K562 (cell line): ENCODE measurements at regions not wholly inside any gene's neighbourhood (a gene's known extent, or its start where the extent isn't known, plus 50 kb on each side); places are given as distances from the start of the nearest gene placed in this dataset.
A peak's percentile ranks its signal among the peaks of the same experiment; 100 is the strongest.

ENCODE experiments used
- BCOR ChIP-seq: fragments of 450-650 bp; IDR thresholded peaks from 2 replicates; pipeline ENCODE4 v1.6.1; 2016
- ELF4 ChIP-seq: fragments of 450-650 bp; formaldehyde crosslinking; IDR thresholded peaks from 2 replicates; pipeline ENCODE4 v1.4.0; 2022; ENCODE audit warnings: missing genetic modification characterization
- HDAC1 ChIP-seq, 2 experiments: fragments of 450-650 bp; IDR thresholded peaks; 2 replicates each; pipeline ENCODE4 v1.6.1; 2016 to 2017; ENCODE audit warnings: inconsistent platforms in 1 of 2, mild to moderate bottlenecking in 1 of 2, moderate library complexity in 1 of 2
- ILF3 ChIP-seq: fragments of 450-650 bp; IDR thresholded peaks from 2 replicates; pipeline ENCODE4 v1.6.1; 2018; ENCODE audit warnings: antibody characterized with exemption, mild to moderate bottlenecking, moderate library complexity, borderline replicate concordance
- KDM1A ChIP-seq, 2 experiments: fragments of 450-650 bp; IDR thresholded peaks; 2 replicates each; pipeline ENCODE4 v1.6.1; 2016; ENCODE audit warnings: mild to moderate bottlenecking in 2 of 2
- MTA3 ChIP-seq: fragments of 450-650 bp; formaldehyde crosslinking; IDR thresholded peaks from 2 replicates; pipeline ENCODE4 v1.6.1; 2017; ENCODE audit warnings: mild to moderate bottlenecking, borderline replicate concordance
- NFE2L1 ChIP-seq: fragments of 450-650 bp; IDR thresholded peaks from 2 replicates; pipeline ENCODE4 v1.6.1; 2016; ENCODE audit warnings: missing genetic modification characterization, low read depth, mild to moderate bottlenecking, missing compliant biosample characterization, moderate library complexity, borderline replicate concordance
- PCBP1 ChIP-seq: fragments of 200-400 bp; formaldehyde crosslinking; IDR thresholded peaks from 2 replicates; pipeline ENCODE4 v1.6.1; 2018; ENCODE audit warnings: mild to moderate bottlenecking, low read depth, low read length; ENCODE audit not compliant: poor library complexity, severe bottlenecking
- PCBP2 ChIP-seq: fragments of 200-400 bp; formaldehyde crosslinking; IDR thresholded peaks from 2 replicates; pipeline ENCODE4 v1.6.1; 2018; ENCODE audit warnings: low read length, low read depth, mild to moderate bottlenecking, moderate library complexity; ENCODE audit not compliant: poor library complexity, severe bottlenecking
- PYGO2 ChIP-seq: fragments of 450-650 bp; IDR thresholded peaks from 2 replicates; pipeline ENCODE4 v1.6.1; 2016; ENCODE audit warnings: mild to moderate bottlenecking, missing genetic modification characterization, moderate library complexity, missing compliant biosample characterization
- RCOR1 ChIP-seq, 2 experiments: IDR thresholded peaks; 2 replicates each; pipeline ENCODE4 v1.6.1; 2012; ENCODE audit warnings: low read depth in 2 of 2, low read length in 2 of 2, borderline replicate concordance in 1 of 2, improper control_type of control experiment in 1 of 2
- ZC3H4 ChIP-seq: sonication (generic); formaldehyde crosslinking; IDR thresholded peaks from 2 replicates; pipeline ENCODE4 v1.9.0; 2021; ENCODE audit warnings: missing genetic modification reagents, borderline replicate concordance
- ZNF347 ChIP-seq: fragments of 450-650 bp; formaldehyde crosslinking; IDR thresholded peaks from 2 replicates; pipeline ENCODE4 v1.4.0; 2020; ENCODE audit warnings: low read depth, mild to moderate bottlenecking, moderate library complexity
- TF ChIP-seq, protein P1 (sequence below): sonication (generic); formaldehyde crosslinking; IDR thresholded peaks from 2 replicates; pipeline ENCODE4 v1.8.0; 2022; ENCODE audit warnings: mild to moderate bottlenecking, missing genetic modification reagents, borderline replicate concordance
- TF ChIP-seq, protein P2 (sequence below), 2 experiments: fragments of 150-350 bp in 1 of 2; IDR thresholded peaks; 2 replicates each; pipeline ENCODE4 v1.6.1; 2012 to 2016; ENCODE audit warnings: low read depth in 2 of 2, low read length in 2 of 2, mild to moderate bottlenecking in 1 of 2, moderate library complexity in 1 of 2
- TF ChIP-seq, protein P3 (sequence below): sonication (generic); formaldehyde crosslinking; IDR thresholded peaks from 2 replicates; pipeline ENCODE4 v1.5.0; 2020; ENCODE audit warnings: missing genetic modification reagents

DNA sequence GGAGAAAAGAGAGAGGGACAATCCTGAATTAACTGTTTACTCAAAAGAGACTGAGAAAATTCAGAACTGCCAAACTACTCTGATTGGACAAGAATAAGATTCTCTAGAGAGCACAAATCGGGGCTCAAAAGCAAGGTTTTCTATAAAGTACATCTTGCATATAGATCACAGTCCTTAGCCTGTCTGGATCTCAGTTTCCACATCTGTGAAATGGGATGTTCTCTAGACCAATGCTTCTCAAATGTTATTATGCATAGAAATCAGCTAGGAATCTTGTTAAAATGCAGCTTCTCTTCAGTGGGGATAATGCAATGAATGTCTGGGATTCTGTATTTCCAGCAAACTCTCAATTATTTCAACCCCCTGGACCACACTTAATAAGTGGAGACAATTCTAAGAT is 231.6 kb downstream of the ESM1 start (continued):
- TF ChIP-seq, protein P1, sequence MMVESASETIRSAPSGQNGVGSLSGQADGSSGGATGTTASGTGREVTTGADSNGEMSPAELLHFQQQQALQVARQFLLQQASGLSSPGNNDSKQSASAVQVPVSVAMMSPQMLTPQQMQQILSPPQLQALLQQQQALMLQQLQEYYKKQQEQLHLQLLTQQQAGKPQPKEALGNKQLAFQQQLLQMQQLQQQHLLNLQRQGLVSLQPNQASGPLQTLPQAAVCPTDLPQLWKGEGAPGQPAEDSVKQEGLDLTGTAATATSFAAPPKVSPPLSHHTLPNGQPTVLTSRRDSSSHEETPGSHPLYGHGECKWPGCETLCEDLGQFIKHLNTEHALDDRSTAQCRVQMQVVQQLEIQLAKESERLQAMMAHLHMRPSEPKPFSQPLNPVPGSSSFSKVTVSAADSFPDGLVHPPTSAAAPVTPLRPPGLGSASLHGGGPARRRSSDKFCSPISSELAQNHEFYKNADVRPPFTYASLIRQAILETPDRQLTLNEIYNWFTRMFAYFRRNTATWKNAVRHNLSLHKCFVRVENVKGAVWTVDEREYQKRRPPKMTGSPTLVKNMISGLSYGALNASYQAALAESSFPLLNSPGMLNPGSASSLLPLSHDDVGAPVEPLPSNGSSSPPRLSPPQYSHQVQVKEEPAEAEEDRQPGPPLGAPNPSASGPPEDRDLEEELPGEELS (CRISPR knock-in tag): no peak
- TF ChIP-seq ZC3H4 (CRISPR knock-in tag): no peak
- no peak for TF ChIP-seq ZNF347 (CRISPR knock-in tag)
- TF ChIP-seq PYGO2 (tag): no peak
- no peak for TF ChIP-seq ELF4 (CRISPR knock-in tag)
- TF ChIP-seq, protein P2, sequence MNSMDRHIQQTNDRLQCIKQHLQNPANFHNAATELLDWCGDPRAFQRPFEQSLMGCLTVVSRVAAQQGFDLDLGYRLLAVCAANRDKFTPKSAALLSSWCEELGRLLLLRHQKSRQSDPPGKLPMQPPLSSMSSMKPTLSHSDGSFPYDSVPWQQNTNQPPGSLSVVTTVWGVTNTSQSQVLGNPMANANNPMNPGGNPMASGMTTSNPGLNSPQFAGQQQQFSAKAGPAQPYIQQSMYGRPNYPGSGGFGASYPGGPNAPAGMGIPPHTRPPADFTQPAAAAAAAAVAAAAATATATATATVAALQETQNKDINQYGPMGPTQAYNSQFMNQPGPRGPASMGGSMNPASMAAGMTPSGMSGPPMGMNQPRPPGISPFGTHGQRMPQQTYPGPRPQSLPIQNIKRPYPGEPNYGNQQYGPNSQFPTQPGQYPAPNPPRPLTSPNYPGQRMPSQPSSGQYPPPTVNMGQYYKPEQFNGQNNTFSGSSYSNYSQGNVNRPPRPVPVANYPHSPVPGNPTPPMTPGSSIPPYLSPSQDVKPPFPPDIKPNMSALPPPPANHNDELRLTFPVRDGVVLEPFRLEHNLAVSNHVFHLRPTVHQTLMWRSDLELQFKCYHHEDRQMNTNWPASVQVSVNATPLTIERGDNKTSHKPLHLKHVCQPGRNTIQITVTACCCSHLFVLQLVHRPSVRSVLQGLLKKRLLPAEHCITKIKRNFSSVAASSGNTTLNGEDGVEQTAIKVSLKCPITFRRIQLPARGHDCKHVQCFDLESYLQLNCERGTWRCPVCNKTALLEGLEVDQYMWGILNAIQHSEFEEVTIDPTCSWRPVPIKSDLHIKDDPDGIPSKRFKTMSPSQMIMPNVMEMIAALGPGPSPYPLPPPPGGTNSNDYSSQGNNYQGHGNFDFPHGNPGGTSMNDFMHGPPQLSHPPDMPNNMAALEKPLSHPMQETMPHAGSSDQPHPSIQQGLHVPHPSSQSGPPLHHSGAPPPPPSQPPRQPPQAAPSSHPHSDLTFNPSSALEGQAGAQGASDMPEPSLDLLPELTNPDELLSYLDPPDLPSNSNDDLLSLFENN (IDR thresholded peaks at IDR 0.05; ENCODE audit: low read depth in 2 of 2, low read length in 2 of 2): no peak
- TF ChIP-seq, protein P3, sequence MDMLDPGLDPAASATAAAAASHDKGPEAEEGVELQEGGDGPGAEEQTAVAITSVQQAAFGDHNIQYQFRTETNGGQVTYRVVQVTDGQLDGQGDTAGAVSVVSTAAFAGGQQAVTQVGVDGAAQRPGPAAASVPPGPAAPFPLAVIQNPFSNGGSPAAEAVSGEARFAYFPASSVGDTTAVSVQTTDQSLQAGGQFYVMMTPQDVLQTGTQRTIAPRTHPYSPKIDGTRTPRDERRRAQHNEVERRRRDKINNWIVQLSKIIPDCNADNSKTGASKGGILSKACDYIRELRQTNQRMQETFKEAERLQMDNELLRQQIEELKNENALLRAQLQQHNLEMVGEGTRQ: no peak
- TF ChIP-seq PCBP1: no peak
- TF ChIP-seq ILF3: no peak
- TF ChIP-seq NFE2L1: no peak
- TF ChIP-seq HDAC1 (IDR thresholded peaks at IDR 0.05): no peak
- no peak for TF ChIP-seq MTA3
- peak; percentile 84 for TF ChIP-seq BCOR
- peak; percentile 40 to 51; a peak in 2 of 4 replicates for TF ChIP-seq KDM1A (IDR thresholded peaks at IDR 0.05)
- no peak for TF ChIP-seq PCBP2
- 0 out of 4 replicates have a peak, but pooled peaks of 1 of the 2 experiments have one; percentile 16 for TF ChIP-seq RCOR1 (IDR thresholded peaks at IDR 0.05; ENCODE audit: borderline replicate concordance in 1 of 2, low read depth in 2 of 2, low read length in 2 of 2)
